ENCODE measurements at regions not wholly inside any gene's neighbourhood (a gene's known extent, or its start where the extent isn't known, plus 50 kb on each side); places are given as distances from the start of the nearest gene placed in this dataset.

DNA sequence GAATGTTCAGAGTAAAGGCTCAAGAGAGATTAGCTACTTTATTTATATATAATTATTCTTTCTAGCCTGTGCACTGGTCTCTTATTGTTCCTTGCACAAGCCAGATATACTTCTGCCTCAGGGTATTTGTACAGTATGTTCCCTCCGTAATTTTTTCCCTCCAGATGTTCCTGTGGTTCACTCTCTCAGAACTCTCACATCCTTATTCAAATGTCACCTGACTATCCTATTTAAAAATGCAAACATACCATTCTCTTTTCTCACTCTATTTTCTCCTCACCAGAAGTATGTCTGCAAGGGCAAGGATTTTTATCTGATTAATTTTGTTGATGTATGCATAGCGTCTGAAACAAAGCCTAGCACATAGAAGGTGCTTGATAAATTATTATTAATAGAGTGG, 64.0 kb upstream of the CERS6 start:
- DNase-seq: no peak

DNA sequence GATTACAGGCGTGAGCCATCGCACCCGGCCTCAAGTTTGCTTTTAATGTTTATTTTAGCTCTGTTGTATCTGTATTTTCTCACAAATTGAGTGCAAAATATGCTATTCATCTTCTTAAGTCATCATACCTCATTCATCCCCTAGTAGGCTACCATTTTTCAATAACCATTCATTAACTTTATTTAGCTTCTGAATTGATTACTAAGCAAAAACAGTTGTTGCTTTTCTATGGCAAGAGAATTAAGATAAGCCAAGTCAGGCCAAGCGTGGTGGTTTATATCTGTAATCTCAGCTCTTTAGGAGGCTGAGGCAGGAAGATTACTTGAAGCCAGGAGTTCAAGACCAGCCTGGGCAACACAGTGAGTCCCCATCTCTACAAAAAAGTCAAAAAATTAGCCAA, 63.3 kb upstream of the CERS6 start:
- no peak for DNase-seq

DNA sequence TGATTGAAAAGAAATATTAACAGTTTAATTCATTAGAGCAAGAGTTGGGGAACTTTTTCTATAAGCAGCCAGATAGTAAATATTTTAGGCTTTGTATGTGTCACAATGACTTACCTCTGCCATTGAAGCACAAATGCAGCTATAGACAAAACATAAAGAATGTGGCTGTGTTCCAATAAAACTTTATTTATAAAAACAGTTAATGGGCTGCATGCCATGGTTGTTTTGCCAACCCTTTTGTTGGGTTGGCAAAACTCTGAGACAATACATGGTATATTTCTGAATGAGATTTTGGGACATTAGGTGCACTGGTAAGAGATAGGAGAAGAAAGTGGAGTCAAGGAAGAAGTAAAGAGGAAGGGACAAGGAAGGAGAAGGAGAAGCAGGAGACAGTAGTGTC, 61.8 kb upstream of the CERS6 start:
- DNase-seq: no peak

DNA sequence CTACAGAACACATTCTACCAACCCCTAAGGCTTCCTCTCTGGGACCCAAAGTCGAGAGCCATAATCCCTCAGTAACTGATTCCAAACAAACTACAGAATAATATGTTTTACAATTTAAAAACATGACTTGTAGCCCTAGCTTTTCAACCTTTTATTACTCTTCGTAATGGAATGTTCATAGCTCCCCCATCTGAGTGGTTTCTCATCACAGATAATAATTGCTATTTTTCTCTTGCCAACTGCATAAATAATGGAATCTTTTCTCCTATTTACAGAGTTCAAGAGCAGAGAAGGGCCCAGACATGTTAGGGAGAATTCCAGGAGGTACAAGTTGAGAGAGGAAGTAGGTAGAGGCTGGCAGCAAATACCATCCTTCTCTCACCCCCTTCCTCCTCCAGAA, 59.9 kb upstream of the CERS6 start:
- DNase-seq: no peak

DNA sequence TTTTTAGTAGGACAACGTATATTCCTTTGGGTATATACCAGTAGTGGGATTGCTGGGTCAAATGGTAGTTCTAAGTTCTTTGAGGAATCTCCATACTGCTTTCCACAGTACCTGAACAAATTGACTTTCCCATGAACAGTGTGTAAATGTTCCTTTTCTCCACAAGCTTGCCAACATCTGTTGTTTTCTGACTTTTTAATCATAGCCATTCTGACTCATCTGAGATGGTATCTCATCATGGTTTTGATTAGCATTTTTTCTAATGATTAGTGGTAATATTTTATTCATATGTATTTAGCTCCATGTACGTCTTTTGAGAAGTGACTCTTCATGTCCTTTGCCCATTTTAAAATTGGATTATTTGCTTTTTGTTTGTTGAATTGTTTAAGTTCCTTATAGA, 58.4 kb upstream of the CERS6 start:
- DNase-seq: no peak

DNA sequence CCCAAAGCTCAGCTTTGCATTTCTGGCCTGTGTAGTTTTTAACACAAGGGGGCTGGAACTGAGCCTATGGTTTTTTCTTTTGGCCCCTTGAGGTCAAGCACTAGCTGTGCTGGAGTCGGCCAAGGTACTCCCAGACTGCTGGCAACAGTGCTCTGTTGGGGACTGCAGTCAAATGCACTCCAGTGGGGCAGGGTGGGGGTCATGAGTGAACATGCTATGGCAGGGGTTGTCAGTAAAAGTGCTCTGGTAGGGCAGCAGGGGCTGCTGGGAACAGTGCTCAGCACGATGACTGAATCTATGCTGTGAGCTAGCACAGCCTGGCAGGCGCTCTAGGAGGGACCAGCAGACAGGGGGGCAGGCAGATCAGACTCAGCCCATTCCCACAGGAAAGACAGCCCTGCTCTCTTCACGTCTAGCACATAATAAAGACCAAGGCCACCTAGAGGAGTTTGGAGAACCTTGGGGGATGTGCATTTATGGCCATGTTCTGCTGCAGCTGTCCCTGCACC, 55.0 kb upstream of the CERS6 start:
- no peak for DNase-seq

DNA sequence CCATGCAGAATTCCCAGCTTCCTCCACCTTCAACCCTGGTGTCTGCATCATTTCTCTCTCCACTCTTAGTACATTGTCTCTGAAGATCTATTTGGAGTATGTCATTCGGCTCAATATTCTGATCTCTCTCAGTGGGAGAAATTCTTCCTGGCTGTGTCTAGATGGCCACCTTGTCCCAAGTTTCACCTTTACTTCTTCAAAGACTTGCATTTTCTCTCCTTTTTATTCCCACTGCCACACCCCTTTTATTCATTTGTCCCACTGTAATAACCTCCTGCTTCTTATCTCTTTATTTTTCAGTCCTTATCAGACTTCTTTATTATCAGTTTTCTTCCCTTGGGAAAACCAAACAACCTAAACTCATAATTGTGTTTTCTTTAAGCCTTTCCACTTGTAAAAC, 54.3 kb upstream of the CERS6 start:
- DNase-seq: no peak

DNA sequence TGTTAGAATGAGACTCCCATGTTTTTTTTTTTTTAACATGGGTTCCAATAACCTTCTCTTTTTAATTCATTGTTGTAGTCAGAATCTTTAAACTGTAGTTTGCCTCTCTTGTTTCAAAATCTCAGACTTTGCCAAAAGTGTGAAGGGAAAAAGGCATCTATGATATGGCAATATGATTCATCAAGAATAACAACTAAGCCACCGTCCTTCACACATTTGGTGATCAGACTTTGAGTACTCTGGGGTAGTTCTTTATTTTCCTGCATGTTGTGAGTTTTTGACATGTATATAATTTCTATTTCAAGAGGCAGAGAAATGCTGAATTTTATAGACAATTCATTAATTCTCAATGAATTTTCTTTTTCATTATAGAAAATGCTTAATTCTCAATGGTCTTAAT, 53.5 kb upstream of the CERS6 start:
- DNase-seq: no peak

DNA sequence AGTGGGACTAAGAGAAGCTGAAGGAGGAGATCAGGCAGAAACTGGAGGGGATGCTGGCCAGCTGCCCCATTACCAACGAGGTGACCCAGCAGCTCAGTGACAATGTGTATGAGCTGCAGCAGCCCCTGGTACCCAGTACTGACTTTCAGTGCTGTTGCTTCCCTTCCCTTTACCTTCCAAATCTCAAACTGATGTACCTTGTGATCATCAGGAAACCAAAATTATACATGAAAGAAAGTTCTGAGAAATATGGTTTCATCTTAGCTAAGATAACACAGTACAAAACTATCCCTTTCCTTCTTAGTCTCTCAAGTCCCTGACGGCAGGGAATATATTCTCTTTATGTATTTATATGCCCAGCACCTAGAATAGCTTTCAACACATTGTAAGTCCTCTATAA, 52.3 kb upstream of the CERS6 start:
- no peak for DNase-seq

DNA sequence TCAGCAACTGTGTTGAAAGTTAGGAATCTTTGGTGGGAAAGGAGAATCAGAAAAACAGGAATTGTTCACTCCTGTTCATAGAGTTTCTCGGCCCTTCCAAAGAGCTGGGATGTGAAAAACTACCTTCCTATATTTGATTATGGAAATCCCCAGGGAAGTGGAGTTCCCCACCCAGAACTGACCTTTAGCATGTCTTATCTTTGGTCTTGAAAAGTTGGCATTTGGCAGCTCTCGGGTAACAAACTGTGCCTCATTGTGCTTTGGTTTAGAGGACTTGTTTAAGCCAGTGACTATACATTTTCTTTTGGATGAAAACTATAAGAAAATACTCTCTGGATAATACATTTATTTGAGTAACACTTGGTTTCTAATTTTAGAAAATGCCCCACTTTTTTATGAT, 51.3 kb upstream of the CERS6 start:
- no peak for DNase-seq
